Cardiac fibroblast (primary cell): ENCODE measurements at regions not wholly inside any gene's neighbourhood (a gene's known extent, or its start where the extent isn't known, plus 50 kb on each side); places are given as distances from the start of the nearest gene placed in this dataset.

ENCODE experiments used
- DNase-seq, 2 donors: peaks; one replicate each; pipeline versions ENCODE4 v3.0.0 to v3.0.0-alpha.2; 2010; ENCODE audit warnings: low read depth in 2 of 2
- H3K4me3 ChIP-seq, 2 donors: replicated peaks in 1 of 2; 1 replicate in 1 of 2; 2 replicates in 1 of 2; pipeline ENCODE4 v1.5.1; 2011; ENCODE audit warnings: low read depth in 2 of 2, low read length in 2 of 2, mild to moderate bottlenecking in 2 of 2, moderate library complexity in 1 of 2
- CTCF ChIP-seq: IDR thresholded peaks from one replicate; pipeline ENCODE4 v1.5.1; 2011; ENCODE audit warnings: low read depth, mild to moderate bottlenecking, low read length, inconsistent platforms

GRCh38 chr2:217040099-217040498 lies 180.2 kb upstream of the TNP1 start:
- DNase-seq, result no peak
- H3K4me3 ChIP-seq, result no peak overlapping the region
- TF ChIP-seq CTCF, result no peak

DNA sequence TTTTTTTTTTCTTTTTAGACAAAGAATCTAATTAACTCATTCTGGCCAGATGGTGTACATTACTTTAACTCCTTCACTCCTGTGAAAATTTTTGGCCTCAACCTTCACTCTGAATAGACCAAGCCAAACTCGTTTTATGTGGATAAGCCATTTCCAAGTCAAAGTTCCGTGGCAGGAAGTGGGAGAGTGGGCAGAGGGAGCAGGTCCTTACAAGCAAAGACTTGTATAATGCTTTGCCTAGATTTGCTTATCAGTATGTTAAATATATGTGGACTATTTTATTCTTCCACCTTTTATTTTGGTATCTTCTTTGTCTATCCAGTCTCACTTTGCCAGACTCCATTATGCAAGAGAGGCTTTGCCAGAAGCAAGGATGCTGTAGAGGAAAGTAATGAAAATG lies 178.1 kb upstream of the TNP1 start:
- DNase-seq, result no peak
- TF ChIP-seq CTCF, result no peak
- no peak overlapping the region for H3K4me3 ChIP-seq

DNA sequence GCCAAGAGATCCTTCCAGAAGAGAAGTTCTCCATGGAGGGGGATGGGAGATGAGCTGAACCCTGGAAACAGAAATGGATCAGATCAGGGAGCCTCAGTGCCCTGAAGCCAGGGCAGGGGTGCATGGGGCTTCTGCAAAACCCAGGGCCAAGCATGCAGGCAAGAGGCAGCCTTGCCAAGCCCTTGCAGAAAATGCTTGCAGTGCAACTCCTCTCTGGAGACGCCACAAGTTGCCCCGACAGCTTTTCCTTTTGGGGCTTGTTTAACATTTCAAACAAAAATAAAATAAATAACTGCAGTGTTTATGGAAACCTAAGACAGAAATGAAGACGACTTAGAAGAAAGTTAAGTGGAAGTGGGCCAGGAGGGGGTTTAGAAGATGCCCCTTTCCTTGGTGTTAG lies 177.5 kb upstream of the TNP1 start:
- no peak overlapping the region for H3K4me3 ChIP-seq
- DNase-seq, result no peak
- no peak for TF ChIP-seq CTCF

DNA sequence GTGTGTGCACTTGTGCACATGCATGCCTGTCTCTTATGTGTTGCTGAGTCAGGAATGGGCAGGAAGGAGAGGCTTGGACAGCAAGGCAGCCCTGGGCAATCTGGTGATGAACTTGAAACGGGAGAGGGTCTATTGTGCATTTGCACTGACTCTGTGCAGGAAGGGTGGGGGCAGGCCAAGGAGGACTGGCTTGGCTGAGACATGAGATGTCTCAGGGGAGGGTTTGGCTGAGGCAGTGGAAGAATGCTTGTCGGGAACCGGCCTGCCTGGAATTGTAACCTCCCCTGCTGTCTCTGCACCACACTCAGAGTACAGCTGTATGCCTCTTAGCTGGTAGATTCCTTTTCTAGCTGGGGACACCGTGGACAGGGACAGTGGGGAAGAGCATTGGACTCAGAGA lies 176.1 kb upstream of the TNP1 start:
- DNase-seq, result peak; percentile 35 to 39
- TF ChIP-seq CTCF, result no peak
- H3K4me3 ChIP-seq, result no peak overlapping the region

DNA sequence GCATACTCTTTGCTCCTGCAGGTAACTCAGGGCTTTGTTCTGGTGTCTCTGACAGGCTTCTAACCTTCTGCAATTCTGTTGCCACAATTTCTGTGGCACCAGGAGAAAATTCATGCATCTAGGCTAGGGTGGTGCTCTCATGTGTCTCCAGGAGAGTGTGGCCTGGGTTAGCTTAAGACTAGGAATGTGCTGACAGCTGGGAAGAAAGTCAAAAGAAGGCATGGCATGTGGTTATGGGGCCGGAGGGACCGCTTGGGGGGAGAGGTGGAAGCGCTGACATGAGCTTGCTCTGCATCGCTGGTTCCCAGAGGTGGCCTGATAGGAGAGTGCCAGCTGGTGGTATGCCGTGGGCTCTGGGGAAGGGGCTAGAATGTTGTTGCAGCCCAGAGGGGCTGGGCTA lies 173.3 kb upstream of the TNP1 start:
- no peak overlapping the region for H3K4me3 ChIP-seq
- no peak for TF ChIP-seq CTCF
- no peak for DNase-seq

DNA sequence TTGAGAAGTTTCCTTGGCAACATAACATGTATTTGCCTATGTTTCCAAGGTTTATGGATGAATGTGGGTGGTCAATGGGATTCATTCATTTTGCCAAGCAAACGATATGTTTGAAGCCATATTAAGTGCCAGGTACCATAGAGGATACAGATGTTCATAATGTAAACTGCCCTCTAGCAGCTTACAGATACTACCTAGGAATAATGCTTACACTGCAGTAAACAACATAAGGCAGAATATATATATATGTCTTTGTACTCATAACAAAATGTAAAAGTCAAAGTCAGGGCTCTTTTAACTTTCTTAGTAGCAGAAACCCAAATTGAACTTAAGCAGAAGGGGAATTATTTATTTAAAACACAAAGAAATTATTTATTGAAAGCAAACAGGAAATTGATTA lies 171.6 kb upstream of the TNP1 start:
- no peak for DNase-seq
- no peak overlapping the region for H3K4me3 ChIP-seq
- TF ChIP-seq CTCF, result no peak

- no peak overlapping the region for H3K4me3 ChIP-seq
- no peak for TF ChIP-seq CTCF
- no peak for DNase-seq
These were observed 170.2 kb upstream of the TNP1 start for GRCh38 chr2:217030081-217030480.
